ENCODE measurements at regions not wholly inside any gene's neighbourhood (a gene's known extent, or its start where the extent isn't known, plus 50 kb on each side); places are given as distances from the start of the nearest gene placed in this dataset.
"Not testable (repeated sequence)": the region's sequence is repeated elsewhere in the genome, so short reads cannot be mapped to it uniquely, and the experiment has no call there.

DNA sequence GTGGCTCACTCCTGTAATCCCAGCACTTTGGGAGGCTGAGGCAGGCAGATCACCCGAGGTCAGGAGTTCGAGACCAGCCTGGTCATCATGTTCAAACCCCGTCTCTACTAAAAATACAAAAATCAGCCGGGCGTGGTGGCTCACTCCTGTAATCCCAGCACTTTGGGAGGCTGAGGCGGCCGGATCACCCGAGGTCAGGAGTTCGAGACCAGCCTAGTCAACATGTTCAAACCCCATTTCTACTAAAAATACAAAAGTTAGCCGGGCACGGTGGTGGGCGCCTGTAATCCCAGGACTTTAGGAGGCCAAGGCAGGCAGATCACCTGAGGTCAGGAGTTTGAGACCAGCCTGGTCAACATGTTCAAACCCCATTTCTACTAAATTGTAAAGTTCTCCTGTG, 97.0 kb downstream of the CRLF2 start:
- H3K23ac ChIP-seq (ENCODE audit: insufficient read length); H2BK5ac ChIP-seq (ENCODE audit: low read depth, low read length); H4K8ac ChIP-seq (ENCODE audit: extremely low read depth, insufficient read depth, low read length); H2BK20ac ChIP-seq (ENCODE audit: low read length); H4K91ac ChIP-seq (replicated peaks; ENCODE audit: insufficient read length, low read length); H3K4me3 ChIP-seq (ENCODE audit: extremely low read depth in 1 of 4, insufficient read depth in 2 of 4, low read depth in 3 of 4, low read length in 4 of 4); H2BK120ac ChIP-seq (replicated peaks; ENCODE audit: low read depth, low read length); H3K27ac ChIP-seq (ENCODE audit: low read depth, low read length); DNase-seq (ENCODE audit: low read depth in 1 of 2, low spot score in 2 of 2); H2AFZ ChIP-seq (ENCODE audit: low read length); H4K5ac ChIP-seq (ENCODE audit: insufficient read length, low read depth, low read length); H3K56ac ChIP-seq (replicated peaks; ENCODE audit: insufficient read length, low read depth, low read length); H3K4me2 ChIP-seq (ENCODE audit: insufficient read depth in 1 of 2, low read depth in 2 of 2, low read length in 2 of 2); H3K14ac ChIP-seq (ENCODE audit: insufficient read length); H3K79me1 ChIP-seq (ENCODE audit: low read depth, low read length); H3K79me2 ChIP-seq (ENCODE audit: control insufficient read depth in 1 of 2, insufficient read depth in 2 of 2, low read length in 2 of 2); H4K20me1 ChIP-seq (replicated peaks in 1 of 2; ENCODE audit: control insufficient read depth in 1 of 2, insufficient read depth in 2 of 2, low read length in 2 of 2); H3K27me3 ChIP-seq (replicated peaks in 1 of 4; ENCODE audit: control insufficient read depth in 3 of 4, extremely low read depth in 1 of 4, insufficient read depth in 3 of 4, low read length in 3 of 4); H3K36me3 ChIP-seq (ENCODE audit: control insufficient read depth in 2 of 4, insufficient read depth in 4 of 4, low read length in 3 of 4); CTCF ChIA-PET (ENCODE audit: partially characterized antibody); FAIRE-seq; H3K4ac ChIP-seq (replicated peaks; ENCODE audit: insufficient read length, low read depth, low read length); H3K9me3 ChIP-seq (ENCODE audit: insufficient read depth in 2 of 2, low read depth in 1 of 2, low read length in 1 of 2); H2BK12ac ChIP-seq (ENCODE audit: low read depth, low read length); H3K9ac ChIP-seq (replicated peaks in 1 of 4; ENCODE audit: extremely low read depth in 1 of 4, low read depth in 3 of 4, low read length in 3 of 4); POLR2A ChIA-PET (ENCODE audit: partially characterized antibody); H3K18ac ChIP-seq (ENCODE audit: extremely low read depth, low read length); H2AK5ac ChIP-seq (ENCODE audit: low read depth, low read length); H3K23me2 ChIP-seq (ENCODE audit: low read depth, low read length); H2BK15ac ChIP-seq (ENCODE audit: low read length): not testable (repeated sequence)
- peaks cover 5 to 21% (median 13%) of the 10 kb centered on the region in 4 experiments for H3K4me1 ChIP-seq (replicated peaks in 1 of 4; ENCODE audit: control insufficient read depth in 3 of 4, insufficient read depth in 4 of 4, low read length in 3 of 4)
- WGBS, 2 experiments (ENCODE audit: extremely low coverage in 1 of 2, insufficient coverage in 1 of 2, insufficient read length in 1 of 2, insufficient replicate concordance in 2 of 2, low coverage in 1 of 2, low lambda C conversion rate in 2 of 2, missing lambda C conversion rate in 1 of 2) = 91% methylated on average over 12 of the region's 12 CpGs; no CpG with 5 or more reads in 1 of the 2 experiments

All from H1 (cell line).